ENCODE measurements at regions not wholly inside any gene's neighbourhood (a gene's known extent, or its start where the extent isn't known, plus 50 kb on each side); places are given as distances from the start of the nearest gene placed in this dataset.

- Histone ChIP-seq H3K4me2 (ENCODE audit: control insufficient read depth, extremely low read depth, insufficient read depth, low read depth, low read length) (no peak overlapping the region), H2AFZ (ENCODE audit: control insufficient read depth, low read length) (no peak overlapping the region), H3K27me3 (ENCODE audit: control insufficient read depth, extremely low read depth, insufficient read depth, low read length) (no peaks in the 10 kb centered on the region), H4K20me1 (ENCODE audit: control insufficient read depth, extremely low read depth, insufficient read depth, low read length) (no peaks in the 10 kb centered on the region), H3K9me1 (ENCODE audit: control insufficient read depth, extremely low read depth, insufficient read depth, low read length) (no peaks in the 10 kb centered on the region), H3K27ac (ENCODE audit: control insufficient read depth, insufficient read depth, low read length) (no peak overlapping the region), H3K9ac (ENCODE audit: control insufficient read depth, extremely low read depth, insufficient read depth, low read length) (no peak overlapping the region), H3K9me3 (ENCODE audit: control insufficient read depth, low read depth, low read length) (no peaks in the 10 kb centered on the region), H3K79me2 (ENCODE audit: control insufficient read depth, insufficient read depth, low read length) (no peaks in the 10 kb centered on the region), H3K4me3 (ENCODE audit: control insufficient read depth in 2 of 3, extremely low read depth in 1 of 3, insufficient read depth in 2 of 3, low read depth in 1 of 3, low read length in 3 of 3) (no peak overlapping the region), H3K36me3 (ENCODE audit: control insufficient read depth in 2 of 2, extremely low read depth in 1 of 2, insufficient read depth in 2 of 2, low read length in 2 of 2) (no peaks in the 10 kb centered on the region), H3K4me1 (ENCODE audit: control insufficient read depth, extremely low read depth, insufficient read depth, low read length) (no peaks in the 10 kb centered on the region)
- FAIRE-seq (peak; percentile 5), DNase-seq (ENCODE audit: low read depth, low spot score) (no peak)
- dilution Hi-C loops (cut with MboI; ENCODE audit: extremely low pct_ligation_motif_present, low sequenced_read_pairs): no loop called here
- TF ChIP-seq EZH2 (IDR thresholded peaks at IDR 0.05; ENCODE audit: low read length) (no peak), CTCF (optimal IDR thresholded peaks at IDR 0.05 in 1 of 3, IDR thresholded peaks at IDR 0.05 in 1 of 3, conservative IDR thresholded peaks at IDR 0.05 in 1 of 3; ENCODE audit: extremely low read depth in 1 of 3, insufficient read depth in 2 of 3, low read length in 3 of 3) (no peak)
Observed at GRCh38 chr12:42886160-42886559, 296.6 kb upstream of the PRICKLE1 start.

GRCh38 chr12:42885677-42886076, 296.1 kb upstream of the PRICKLE1 start:
- no peaks in the 10 kb centered on the region for H3K9me1 ChIP-seq (ENCODE audit: control insufficient read depth, extremely low read depth, insufficient read depth, low read length)
- FAIRE-seq: no peak
- dilution Hi-C loops (cut with MboI; ENCODE audit: extremely low pct_ligation_motif_present, low sequenced_read_pairs): no loop called here
- no peak overlapping the region for H2AFZ ChIP-seq (ENCODE audit: control insufficient read depth, low read length)
- TF ChIP-seq CTCF (optimal IDR thresholded peaks at IDR 0.05 in 1 of 3, IDR thresholded peaks at IDR 0.05 in 1 of 3, conservative IDR thresholded peaks at IDR 0.05 in 1 of 3; ENCODE audit: extremely low read depth in 1 of 3, insufficient read depth in 2 of 3, low read length in 3 of 3): no peak
- TF ChIP-seq EZH2 (IDR thresholded peaks at IDR 0.05; ENCODE audit: low read length): no peak
- no peaks in the 10 kb centered on the region for H3K9me3 ChIP-seq (ENCODE audit: control insufficient read depth, low read depth, low read length)
- no peak overlapping the region for H3K9ac ChIP-seq (ENCODE audit: control insufficient read depth, extremely low read depth, insufficient read depth, low read length)
- no peak overlapping the region for H3K4me2 ChIP-seq (ENCODE audit: control insufficient read depth, extremely low read depth, insufficient read depth, low read depth, low read length)
- no peak overlapping the region for H3K27ac ChIP-seq (ENCODE audit: control insufficient read depth, insufficient read depth, low read length)
- no peaks in the 10 kb centered on the region for H3K36me3 ChIP-seq (ENCODE audit: control insufficient read depth in 2 of 2, extremely low read depth in 1 of 2, insufficient read depth in 2 of 2, low read length in 2 of 2)
- H3K4me3 ChIP-seq (ENCODE audit: control insufficient read depth in 2 of 3, extremely low read depth in 1 of 3, insufficient read depth in 2 of 3, low read depth in 1 of 3, low read length in 3 of 3): no peak overlapping the region
- H4K20me1 ChIP-seq (ENCODE audit: control insufficient read depth, extremely low read depth, insufficient read depth, low read length): no peaks in the 10 kb centered on the region
- H3K27me3 ChIP-seq (ENCODE audit: control insufficient read depth, extremely low read depth, insufficient read depth, low read length): no peaks in the 10 kb centered on the region
- no peaks in the 10 kb centered on the region for H3K4me1 ChIP-seq (ENCODE audit: control insufficient read depth, extremely low read depth, insufficient read depth, low read length)
- no peaks in the 10 kb centered on the region for H3K79me2 ChIP-seq (ENCODE audit: control insufficient read depth, insufficient read depth, low read length)
- DNase-seq (ENCODE audit: low read depth, low spot score): no peak

Data from keratinocyte (primary cell).